ENCODE measurements at regions not wholly inside any gene's neighbourhood (a gene's known extent, or its start where the extent isn't known, plus 50 kb on each side); places are given as distances from the start of the nearest gene placed in this dataset.

- no peak for TF ChIP-seq EZH2 (IDR thresholded peaks at IDR 0.05; ENCODE audit: insufficient read depth, poor library complexity, severe bottlenecking)
- TF ChIP-seq EZH2phosphoT487 (IDR thresholded peaks at IDR 0.05; ENCODE audit: insufficient read depth, low read depth), result no peak
These were observed 221.3 kb upstream of the NSMCE3 start for GRCh38 chr15:29490747-29491471.
